Panc1 (cell line): ENCODE measurements at regions not wholly inside any gene's neighbourhood (a gene's known extent, or its start where the extent isn't known, plus 50 kb on each side); places are given as distances from the start of the nearest gene placed in this dataset.

Experiments used
- ATAC-seq: fragments of 200-7000 bp; cut with Tn5 transposase; 2 replicates; pipeline ENCODE4 v1.9.1; 2020; ENCODE audit warnings: mild to moderate bottlenecking, moderate library complexity
- BruUV-seq: library from RNA; stranded (reverse); fragments of 400-500 nt; replicated peaks from 2 replicates; lab custom pipeline; 2021; lab: Mats Ljungman, UMichigan
- CTCF ChIA-PET: fragments of 300-600 bp; sonication (Branson Sonifier 250); formaldehyde crosslinking; loops from one replicate; lab custom pipeline; 2022; ENCODE audit warnings: antibody characterized with exemption; lab: Charles Lee
- POLR2A ChIA-PET: fragments of 300-600 bp; sonication (Branson Sonifier 250); formaldehyde crosslinking; loops from one replicate; lab custom pipeline; 2022; ENCODE audit warnings: antibody characterized with exemption; lab: Charles Lee
- DNase-seq: peaks from one replicate; pipeline ENCODE4 v3.0.0-alpha.2; 2010; ENCODE audit warnings: low read depth, low spot score
- H3K27ac ChIP-seq: 2 replicates; pipeline ENCODE4 v1.5.1; 2011; ENCODE audit warnings: mild to moderate bottlenecking, low read length, inconsistent platforms
- H3K27me3 ChIP-seq: fragments of 200-500 bp; sonication (Bioruptor generic); 2 replicates; pipeline ENCODE4 v1.6.0; 2014; ENCODE audit warnings: low read length, inconsistent platforms; ENCODE audit not compliant: control insufficient read depth, insufficient read depth
- H3K36me3 ChIP-seq: fragments of 200-500 bp; sonication (Bioruptor generic); 2 replicates; pipeline ENCODE4 v1.5.1; 2014; ENCODE audit warnings: inconsistent platforms, mild to moderate bottlenecking, low read length, moderate library complexity; ENCODE audit not compliant: control insufficient read depth, insufficient read depth
- H3K4me1 ChIP-seq: 2 replicates; pipeline ENCODE4 v1.5.1; 2011; ENCODE audit warnings: inconsistent platforms, mild to moderate bottlenecking, low read length, moderate library complexity; ENCODE audit not compliant: control insufficient read depth, insufficient read depth
- H3K4me3 ChIP-seq, 2 experiments: 2 replicates each; pipeline ENCODE4 v1.5.1; 2011 to 2012; ENCODE audit warnings: low read depth in 2 of 2, low read length in 2 of 2, mild to moderate bottlenecking in 2 of 2, inconsistent platforms in 1 of 2, moderate library complexity in 1 of 2
- H3K9me3 ChIP-seq: fragments of 200-500 bp; sonication (Bioruptor generic); 2 replicates; pipeline ENCODE4 v1.5.1; 2014; ENCODE audit warnings: low read depth, mild to moderate bottlenecking, inconsistent platforms, low read length, moderate library complexity; ENCODE audit not compliant: control insufficient read depth, insufficient read depth
- CTCF ChIP-seq: fragments of 450-650 bp; IDR thresholded peaks from 2 replicates; pipeline ENCODE4 v1.5.1; 2017; ENCODE audit warnings: mild to moderate bottlenecking
- POLR2AphosphoS5 ChIP-seq: IDR thresholded peaks from 2 replicates; pipeline ENCODE4 v1.6.1; 2012; ENCODE audit warnings: mild to moderate bottlenecking, low read depth, low read length, moderate library complexity
- REST ChIP-seq, 2 experiments: IDR thresholded peaks; 2 replicates each; pipeline ENCODE4 v1.6.1; 2011 to 2012; ENCODE audit warnings: low read depth in 2 of 2, control low read depth in 1 of 2, low read length in 1 of 2, mild to moderate bottlenecking in 1 of 2, moderate library complexity in 1 of 2; ENCODE audit not compliant: insufficient read depth in 1 of 2
- SIN3A ChIP-seq: IDR thresholded peaks from 2 replicates; pipeline ENCODE4 v1.6.1; 2012; ENCODE audit warnings: low read depth, mild to moderate bottlenecking, low read length, moderate library complexity, borderline replicate concordance; ENCODE audit not compliant: insufficient read depth
- TCF7L2 ChIP-seq: IDR thresholded peaks from 2 replicates; pipeline ENCODE4 v1.6.1; 2011; ENCODE audit warnings: mild to moderate bottlenecking, low read depth, low read length, inconsistent platforms
- in situ Hi-C: cut with HindIII; loops from 2 replicates; pipeline ENCODE4 v1.10.0; 2016; ENCODE audit warnings: low sequenced_read_pairs, low pct_unique_long_range_greater_than_20kb
- intact Hi-C: fragments of 100-400 bp; cut with micrococcal nuclease; formaldehyde crosslinking; loops from one replicate; pipeline ENCODE4 v1.10.0; 2022; ENCODE audit not compliant: unreplicated experiment

- no peak for ATAC-seq
- H3K36me3 ChIP-seq = no peaks in the 10 kb centered on the region
These were observed 800.2 kb upstream of the MIR17HG start for GRCh38 chr13:90547272-90547790.

GRCh38 chr13:90551253-90551652 lies 796.2 kb upstream of the MIR17HG start:
- no TSS peak for BruUV-seq

More at GRCh38 chr13:90547272-90547790, 800.2 kb upstream of the MIR17HG start:
- Histone ChIP-seq H3K27ac (no peak overlapping the region), H3K4me3 (no peak overlapping the region), H3K9me3 (no peaks in the 10 kb centered on the region), H3K4me1 (no peaks in the 10 kb centered on the region), H3K27me3 (no peaks in the 10 kb centered on the region)
- in situ Hi-C loops = no loop called here
- intact Hi-C loops = no loop called here
- DNase-seq = no peak
- TF ChIP-seq CTCF = no peak
- TF ChIP-seq SIN3A = no peak
- TF ChIP-seq REST (IDR thresholded peaks at IDR 0.05; ENCODE audit: insufficient read depth in 1 of 2, low read depth in 2 of 2, low read length in 1 of 2) = no peak
- no peak for TF ChIP-seq TCF7L2
- no peak for TF ChIP-seq POLR2AphosphoS5
- BruUV-seq = no TSS peak
- CTCF ChIA-PET = no interaction called here
- POLR2A ChIA-PET = no interaction called here

More at GRCh38 chr13:90551253-90551652, 796.2 kb upstream of the MIR17HG start:
- in situ Hi-C loops (no loop called here), intact Hi-C loops (no loop called here)
- TF ChIP-seq POLR2AphosphoS5 = no peak
- TF ChIP-seq REST (IDR thresholded peaks at IDR 0.05; ENCODE audit: insufficient read depth in 1 of 2, low read depth in 2 of 2, low read length in 1 of 2) = no peak
- TF ChIP-seq SIN3A = no peak
- no peak for TF ChIP-seq CTCF
- no peak for TF ChIP-seq TCF7L2
- no peaks in the 10 kb centered on the region for H3K36me3 ChIP-seq
- H3K27me3 ChIP-seq = no peaks in the 10 kb centered on the region
- ATAC-seq = no peak
- ChIA-PET CTCF (no interaction called here), POLR2A (no interaction called here)
- no peaks in the 10 kb centered on the region for H3K4me1 ChIP-seq
- no peak overlapping the region for H3K4me3 ChIP-seq
- no peak for DNase-seq
- no peaks in the 10 kb centered on the region for H3K9me3 ChIP-seq
- H3K27ac ChIP-seq = no peak overlapping the region
